H1 (cell line): ENCODE measurements at regions not wholly inside any gene's neighbourhood (a gene's known extent, or its start where the extent isn't known, plus 50 kb on each side); places are given as distances from the start of the nearest gene placed in this dataset.

Source experiments
- CTCF ChIA-PET: fragments of 300-600 bp; sonication (Branson Sonifier 250); formaldehyde crosslinking; loops from one replicate; lab custom pipeline; 2021; ENCODE audit not compliant: partially characterized antibody; lab: Charles Lee
- POLR2A ChIA-PET: fragments of 300-600 bp; sonication (Branson Sonifier 250); formaldehyde crosslinking; loops from one replicate; lab custom pipeline; 2021; ENCODE audit warnings: inconsistent platforms; ENCODE audit not compliant: partially characterized antibody; lab: Charles Lee
- DNase-seq, 2 experiments: peaks; one replicate each; pipeline versions ENCODE4 v3.0.0 to v3.0.0-alpha.2; 2010 to 2022; ENCODE audit warnings: low spot score in 2 of 2, low read depth in 1 of 2, mixed read lengths in 1 of 2
- FAIRE-seq: peaks from 2 replicates; lab custom pipeline; 2011; peaks lifted over from hg19 to GRCh38; lab: Jason Lieb, UNC
- H2AFZ ChIP-seq: 2 replicates; pipeline ENCODE4 v1.8.1; 2012; ENCODE audit warnings: low read length, inconsistent platforms
- H2AK5ac ChIP-seq: 2 replicates; pipeline ENCODE4 v1.6.1; 2013; ENCODE audit warnings: low read depth, low read length
- H2BK120ac ChIP-seq: replicated peaks from 2 replicates; pipeline ENCODE3; 2013; ENCODE audit warnings: low read depth, low read length, inconsistent platforms
- H2BK12ac ChIP-seq: 2 replicates; pipeline ENCODE4 v1.6.1; 2013; ENCODE audit warnings: low read depth, low read length
- H2BK15ac ChIP-seq: 2 replicates; pipeline ENCODE4 v1.6.1; 2013; ENCODE audit warnings: low read length
- H2BK20ac ChIP-seq: 2 replicates; pipeline ENCODE4 v1.6.1; 2013; ENCODE audit warnings: low read length
- H2BK5ac ChIP-seq: 2 replicates; pipeline ENCODE4 v1.6.1; 2013; ENCODE audit warnings: low read depth, low read length
- H3K14ac ChIP-seq: 2 replicates; pipeline ENCODE4 v1.6.1; 2013; ENCODE audit warnings: inconsistent platforms; ENCODE audit not compliant: insufficient read length
- H3K18ac ChIP-seq: 2 replicates; pipeline ENCODE4 v1.6.1; 2013; ENCODE audit warnings: low read length; ENCODE audit errors: extremely low read depth
- H3K23ac ChIP-seq: 2 replicates; pipeline ENCODE4 v1.6.1; 2013; ENCODE audit warnings: inconsistent platforms; ENCODE audit not compliant: insufficient read length
- H3K23me2 ChIP-seq: 2 replicates; pipeline ENCODE4 v1.6.1; 2013; ENCODE audit warnings: low read depth, low read length
- H3K27ac ChIP-seq: 2 replicates; pipeline ENCODE4 v1.6.1; 2011; ENCODE audit warnings: low read depth, low read length, inconsistent platforms
- H3K27me3 ChIP-seq, 4 experiments: replicated peaks in 1 of 4; 1 replicate in 1 of 4; 2 replicates in 3 of 4; pipeline versions ENCODE4 v1.6.1 to v1.8.1; 2011 to 2013; ENCODE audit warnings: low read length in 3 of 4, mild to moderate bottlenecking in 3 of 4, inconsistent platforms in 2 of 4, mixed read lengths in 2 of 4, moderate library complexity in 1 of 4; ENCODE audit not compliant: control insufficient read depth in 3 of 4, insufficient read depth in 3 of 4; ENCODE audit errors: extremely low read depth in 1 of 4
- H3K36me3 ChIP-seq, 4 experiments: 2 replicates each; pipeline versions ENCODE4 v1.6.1 to v1.8.1; 2011 to 2013; ENCODE audit warnings: mild to moderate bottlenecking in 4 of 4, low read length in 3 of 4, moderate library complexity in 2 of 4, control low read depth in 1 of 4, inconsistent platforms in 1 of 4; ENCODE audit not compliant: insufficient read depth in 4 of 4, control insufficient read depth in 2 of 4
- H3K4ac ChIP-seq: replicated peaks from 2 replicates; pipeline ENCODE3; 2013; ENCODE audit warnings: low read length, low read depth, mixed read lengths, inconsistent platforms; ENCODE audit not compliant: insufficient read length
- H3K4me1 ChIP-seq, 4 experiments: replicated peaks in 1 of 4; 1 replicate in 1 of 4; 2 replicates in 3 of 4; pipeline versions ENCODE4 v1.6.1 to v1.8.1; 2011 to 2013; ENCODE audit warnings: low read length in 3 of 4, inconsistent platforms in 2 of 4, mixed read lengths in 1 of 4; ENCODE audit not compliant: insufficient read depth in 4 of 4, control insufficient read depth in 3 of 4
- H3K4me2 ChIP-seq, 2 experiments: 2 replicates each; pipeline versions ENCODE4 v1.6.1 to v1.8.1; 2011 to 2013; ENCODE audit warnings: low read depth in 2 of 2, low read length in 2 of 2, control low read depth in 1 of 2, inconsistent platforms in 1 of 2, mild to moderate bottlenecking in 1 of 2; ENCODE audit not compliant: insufficient read depth in 1 of 2
- H3K4me3 ChIP-seq, 4 experiments: fragments of 200-600, 300-600 bp in 1 of 4; sonication (generic), shearing (Covaris generic), sonication (Bioruptor Twin) in 1 of 4; 2 replicates each; pipeline versions ENCODE4 v1.5.1 to v1.8.1; 2011 to 2016; ENCODE audit warnings: low read length in 4 of 4, low read depth in 3 of 4, control low read depth in 2 of 4, inconsistent platforms in 2 of 4, mild to moderate bottlenecking in 2 of 4, mixed read lengths in 1 of 4, moderate library complexity in 1 of 4; ENCODE audit not compliant: insufficient read depth in 2 of 4; ENCODE audit errors: extremely low read depth in 1 of 4
- H3K56ac ChIP-seq: replicated peaks from 2 replicates; pipeline ENCODE3; 2013; ENCODE audit warnings: low read depth, mild to moderate bottlenecking, mixed read lengths, low read length, inconsistent platforms; ENCODE audit not compliant: insufficient read length
- H3K79me1 ChIP-seq: 2 replicates; pipeline ENCODE4 v1.6.1; 2013; ENCODE audit warnings: low read depth, low read length, control low read depth
- H3K79me2 ChIP-seq, 2 experiments: 2 replicates each; pipeline versions ENCODE4 v1.6.1 to v1.8.1; 2012 to 2013; ENCODE audit warnings: low read length in 2 of 2, mild to moderate bottlenecking in 2 of 2, inconsistent platforms in 1 of 2; ENCODE audit not compliant: insufficient read depth in 2 of 2, control insufficient read depth in 1 of 2
- H3K9ac ChIP-seq, 4 experiments: replicated peaks in 1 of 4; 1 replicate in 1 of 4; 2 replicates in 3 of 4; pipeline versions ENCODE4 v1.6.1 to v1.8.1; 2011 to 2013; ENCODE audit warnings: low read depth in 3 of 4, low read length in 3 of 4, control low read depth in 2 of 4, mild to moderate bottlenecking in 2 of 4, moderate library complexity in 2 of 4, inconsistent platforms in 1 of 4; ENCODE audit errors: extremely low read depth in 1 of 4
- H3K9me3 ChIP-seq, 2 experiments: 2 replicates each; pipeline versions ENCODE4 v1.6.1 to v1.8.1; 2012 to 2013; ENCODE audit warnings: mild to moderate bottlenecking in 2 of 2, moderate library complexity in 2 of 2, control low read depth in 1 of 2, inconsistent platforms in 1 of 2, low read depth in 1 of 2, low read length in 1 of 2, mixed read lengths in 1 of 2; ENCODE audit not compliant: insufficient read depth in 2 of 2
- H4K20me1 ChIP-seq, 2 experiments: replicated peaks in 1 of 2; 2 replicates each; pipeline versions ENCODE3 to v1.8.1; 2011 to 2013; ENCODE audit warnings: inconsistent platforms in 2 of 2, low read length in 2 of 2, mild to moderate bottlenecking in 1 of 2; ENCODE audit not compliant: insufficient read depth in 2 of 2, control insufficient read depth in 1 of 2
- H4K5ac ChIP-seq: 2 replicates; pipeline ENCODE4 v1.6.1; 2013; ENCODE audit warnings: low read length, low read depth, mixed read lengths, inconsistent platforms; ENCODE audit not compliant: insufficient read length
- H4K8ac ChIP-seq: 2 replicates; pipeline ENCODE4 v1.8.0; 2013; ENCODE audit warnings: mild to moderate bottlenecking, moderate library complexity, low read length, inconsistent platforms; ENCODE audit not compliant: insufficient read depth; ENCODE audit errors: extremely low read depth
- H4K91ac ChIP-seq: replicated peaks from 2 replicates; pipeline ENCODE3; 2013; ENCODE audit warnings: low read length, mixed read lengths, inconsistent platforms; ENCODE audit not compliant: insufficient read length
- CBX8 ChIP-seq: fragments of 300-800, 300-1000 bp; sonication (generic); IDR thresholded peaks from 2 replicates; pipeline ENCODE4 v1.7.1; 2016; ENCODE audit warnings: low read depth, low read length, borderline replicate concordance
- CTBP2 ChIP-seq: IDR thresholded peaks from 2 replicates; pipeline ENCODE4 v1.7.0; 2011; ENCODE audit warnings: borderline replicate concordance, mild to moderate bottlenecking, moderate library complexity, mixed read lengths, low read length; ENCODE audit not compliant: insufficient read depth, insufficient read length
- EZH2 ChIP-seq: fragments of 200-600 bp; sonication (generic); IDR thresholded peaks from 2 replicates; pipeline ENCODE4 v1.7.1; 2012; ENCODE audit warnings: low read depth, mild to moderate bottlenecking, moderate library complexity, low read length, inconsistent platforms; ENCODE audit not compliant: severe bottlenecking
- SUZ12 ChIP-seq: fragments of 200-600 bp; sonication (generic); IDR thresholded peaks from 2 replicates; pipeline ENCODE4 v1.6.1; 2012; ENCODE audit warnings: mild to moderate bottlenecking, inconsistent platforms, low read length, moderate library complexity, mixed read lengths
- TBP ChIP-seq: IDR thresholded peaks from 2 replicates; pipeline ENCODE4 v1.6.1; 2011; ENCODE audit warnings: low read depth, low read length, improper control_type of control experiment

- Histone ChIP-seq H2AK5ac (no peak overlapping the region), H3K23me2 (no peaks in the 10 kb centered on the region), H3K36me3 (no peaks in the 10 kb centered on the region), H2BK5ac (no peak overlapping the region), H4K5ac (no peak overlapping the region), H3K79me2 (no peaks in the 10 kb centered on the region), H2BK20ac (no peak overlapping the region), H2BK12ac (no peak overlapping the region), H3K9ac (no peak overlapping the region), H3K4ac (no peak overlapping the region), H3K18ac (no peak overlapping the region), H3K27ac (no peak overlapping the region), H3K4me1 (peaks cover 0 to 12% (median 2%) of the 10 kb centered on the region in 4 experiments; a peak in 5 of 7 replicates), H3K4me2 (no peak overlapping the region), H3K9me3 (no peaks in the 10 kb centered on the region), H3K4me3 (no peak overlapping the region), H3K23ac (no peak overlapping the region), H3K56ac (no peak overlapping the region), H4K8ac (no peak overlapping the region), H3K27me3 (no peaks in the 10 kb centered on the region), H2BK120ac (no peak overlapping the region), H3K79me1 (no peaks in the 10 kb centered on the region; the same call in 1 of the 2 replicates), H2BK15ac (no peak overlapping the region), H2AFZ (no peak overlapping the region; the same call in 1 of the 2 replicates), H4K20me1 (no peaks in the 10 kb centered on the region), H4K91ac (no peak overlapping the region), H3K14ac (no peak overlapping the region)
- ChIA-PET CTCF (interaction anchor here (0.6 to 1.9 kb wide), 5 partner anchors 13 to 389 kb away, joined by 3 to 6 read pairs (median 3); no protein-coding TSS in a partner anchor), POLR2A (no interaction called here)
- TF ChIP-seq CBX8 (no peak), EZH2 (no peak), TBP (no peak), CTBP2 (no peak), SUZ12 (no peak)
- no peak for DNase-seq
- no peak for FAIRE-seq
Measured at GRCh38 chr5:72005671-72006070, 101.6 kb upstream of the MAP1B start.
